Activated T-cell treated with anti-CD3 and anti-CD28 coated beads for 24 hours (primary cell): ENCODE measurements at regions not wholly inside any gene's neighbourhood (a gene's known extent, or its start where the extent isn't known, plus 50 kb on each side); places are given as distances from the start of the nearest gene placed in this dataset.
"Not testable (repeated sequence)": the region's sequence is repeated elsewhere in the genome, so short reads cannot be mapped to it uniquely, and the experiment has no call there.

Experiments
- DNase-seq: peaks from one replicate; pipeline ENCODE4 v3.0.0-alpha.2; 2020; ENCODE audit warnings: low read depth

- DNase-seq, result no peak
Observed at GRCh38 chr12:92270521-92270920, 124.9 kb upstream of the BTG1 start.

- DNase-seq, result no peak
Observed at GRCh38 chr12:92268946-92269345, 123.3 kb upstream of the BTG1 start.

- DNase-seq, result no peak
Observed at GRCh38 chr12:92261692-92262091, 116.0 kb upstream of the BTG1 start.

- no peak for DNase-seq
Observed at GRCh38 chr12:92261071-92261470, 115.4 kb upstream of the BTG1 start.

- DNase-seq, result no peak
Observed at GRCh38 chr12:92259696-92260251, 114.1 kb upstream of the BTG1 start.

GRCh38 chr12:92259291-92259690, 113.6 kb upstream of the BTG1 start:
- no peak for DNase-seq

- no peak for DNase-seq
Observed at GRCh38 chr12:92257261-92257660, 111.6 kb upstream of the BTG1 start.

GRCh38 chr12:92255741-92256140, 110.1 kb upstream of the BTG1 start:
- DNase-seq, result no peak

- no peak for DNase-seq
Observed at GRCh38 chr12:92253301-92253700, 107.7 kb upstream of the BTG1 start.

- no peak for DNase-seq
Observed at GRCh38 chr12:92248977-92249376, 103.3 kb upstream of the BTG1 start.

- DNase-seq, result no peak
Observed at GRCh38 chr12:92244036-92244435, 98.4 kb upstream of the BTG1 start.

- DNase-seq, result no peak
Observed at GRCh38 chr12:92242907-92243306, 97.3 kb upstream of the BTG1 start.

GRCh38 chr12:92237762-92238523, 92.3 kb upstream of the BTG1 start:
- no peak for DNase-seq

GRCh38 chr12:92237262-92237661, 91.6 kb upstream of the BTG1 start:
- DNase-seq, result no peak

- DNase-seq, result no peak
Observed at GRCh38 chr12:92235703-92236472, 90.2 kb upstream of the BTG1 start.

- DNase-seq, result no peak
Observed at GRCh38 chr12:92234533-92234932, 88.9 kb upstream of the BTG1 start.

- no peak for DNase-seq
Observed at GRCh38 chr12:92233346-92234015, 87.8 kb upstream of the BTG1 start.

GRCh38 chr12:92232371-92232932, 86.8 kb upstream of the BTG1 start:
- DNase-seq, result not testable (repeated sequence)

- DNase-seq, result not testable (repeated sequence)
Observed at GRCh38 chr12:92231945-92232344, 86.3 kb upstream of the BTG1 start.

GRCh38 chr12:92231532-92231931, 85.9 kb upstream of the BTG1 start:
- not testable (repeated sequence) for DNase-seq

GRCh38 chr12:92229381-92229780, 83.7 kb upstream of the BTG1 start:
- DNase-seq, result no peak

GRCh38 chr12:92226961-92227360, 81.3 kb upstream of the BTG1 start:
- DNase-seq, result no peak
